Gastroesophageal sphincter (tissue), 3 donors: ENCODE measurements at regions not wholly inside any gene's neighbourhood (a gene's known extent, or its start where the extent isn't known, plus 50 kb on each side); places are given as distances from the start of the nearest gene placed in this dataset.

Experiments used
- CTCF ChIP-seq, 4 experiments: fragments of 200-600 bp in 2 of 4; fragments of 450-650 bp in 2 of 4; sonication (generic) in 1 of 4; IDR thresholded peaks; one replicate each; pipeline ENCODE4 v1.5.1; 2017 to 2019; ENCODE audit warnings: antibody characterized with exemption in 4 of 4, mild to moderate bottlenecking in 2 of 4, moderate library complexity in 2 of 4
- EP300 ChIP-seq: sonication (generic); formaldehyde crosslinking; IDR thresholded peaks from one replicate; pipeline ENCODE4 v1.6.1; 2017; ENCODE audit warnings: antibody characterized with exemption, mild to moderate bottlenecking
- POLR2A ChIP-seq, 2 donors: fragments of 450-650 bp; IDR thresholded peaks; one replicate each; pipeline ENCODE4 v1.6.1; 2017; ENCODE audit warnings: antibody characterized with exemption in 2 of 2, mild to moderate bottlenecking in 2 of 2, moderate library complexity in 1 of 2
- POLR2AphosphoS5 ChIP-seq: sonication (generic); formaldehyde crosslinking; IDR thresholded peaks from one replicate; pipeline ENCODE4 v1.6.1; 2017; ENCODE audit warnings: antibody characterized with exemption

DNA sequence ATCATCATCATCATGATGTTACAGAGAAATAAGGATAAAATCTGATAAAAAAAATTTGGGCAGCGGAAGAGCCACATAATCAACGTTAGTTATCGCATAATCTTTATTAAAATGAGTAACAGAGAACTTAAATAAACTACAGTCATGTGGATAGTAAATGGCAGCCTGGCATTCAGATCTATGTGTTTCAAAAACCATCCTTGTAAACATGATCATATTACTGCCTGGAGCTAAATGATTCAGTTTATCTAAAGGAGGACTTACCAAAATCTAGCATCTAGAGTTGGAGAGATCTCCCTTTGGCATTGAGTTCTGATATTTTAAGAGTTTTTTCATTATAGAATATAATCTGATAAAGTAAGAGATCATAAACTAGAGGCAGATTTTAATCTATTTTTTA lies 200.1 kb upstream of the MGAT4C start:
- TF ChIP-seq CTCF (IDR thresholded peaks at IDR 0.05) (no peak), POLR2A (IDR thresholded peaks at IDR 0.05) (no peak), EP300 (no peak), POLR2AphosphoS5 (no peak)
